Activated naive CD4-positive, alpha-beta T cell treated with anti-CD3 and anti-CD28 coated beads, Interleukin-2, amount 50 U/mL, for 72 hours (primary cell): ENCODE measurements at regions not wholly inside any gene's neighbourhood (a gene's known extent, or its start where the extent isn't known, plus 50 kb on each side); places are given as distances from the start of the nearest gene placed in this dataset.
"Not testable (repeated sequence)": the region's sequence is repeated elsewhere in the genome, so short reads cannot be mapped to it uniquely, and the experiment has no call there.

ENCODE experiments used
- ATAC-seq, 2 donors: fragments of 150-1000 bp; cut with Tn5 transposase; 2 replicates each; pipeline ENCODE4 v1.10.0; 2021; ENCODE audit warnings: mild to moderate bottlenecking in 2 of 2, moderate library complexity in 2 of 2
- DNase-seq, 2 donors: peaks; one replicate each; pipeline ENCODE4 v3.0.0; 2021 to 2022; ENCODE audit warnings: low spot score in 2 of 2
- H3K27ac Mint-ChIP-seq, 2 donors: one replicate each; pipeline ENCODE4 v1.8.0; 2022; ENCODE audit warnings: mild to moderate bottlenecking in 2 of 2, mixed read lengths in 2 of 2
- H3K36me3 Mint-ChIP-seq, 2 donors: one replicate each; pipeline ENCODE4 v1.8.0; 2022; ENCODE audit warnings: mixed read lengths in 2 of 2
- H3K9me3 Mint-ChIP-seq, 2 donors: one replicate each; pipeline ENCODE4 v1.8.0; 2022; ENCODE audit warnings: mixed read lengths in 2 of 2

GRCh38 chr9:107767711-107768110 is 278.1 kb upstream of the KLF4 start:
- Mint-ChIP-seq H3K36me3 (no peaks in the 10 kb centered on the region), H3K27ac (no peak overlapping the region), H3K9me3 (peaks cover 9 to 11% of the 10 kb centered on the region in 2 donors)
- no peak for ATAC-seq
- no peak for DNase-seq

- not testable (repeated sequence) for H3K36me3 Mint-ChIP-seq, DNase-seq, ATAC-seq, H3K27ac Mint-ChIP-seq
- H3K9me3 Mint-ChIP-seq, result peaks cover 11 to 12% of the 10 kb centered on the region in 2 donors
Observed at GRCh38 chr9:107763469-107763868, 273.9 kb upstream of the KLF4 start.

GRCh38 chr9:107761307-107761706 is 271.7 kb upstream of the KLF4 start:
- Mint-ChIP-seq H3K27ac (no peak overlapping the region), H3K9me3 (peaks cover 12 to 16% of the 10 kb centered on the region in 2 donors), H3K36me3 (no peaks in the 10 kb centered on the region)
- ATAC-seq (no peak), DNase-seq (no peak)

- Mint-ChIP-seq H3K27ac (no peak overlapping the region), H3K36me3 (no peaks in the 10 kb centered on the region), H3K9me3 (peaks cover 12 to 16% of the 10 kb centered on the region in 2 donors)
- no peak for DNase-seq
- ATAC-seq, result no peak
Observed at GRCh38 chr9:107760469-107761242, 271.1 kb upstream of the KLF4 start.

DNA sequence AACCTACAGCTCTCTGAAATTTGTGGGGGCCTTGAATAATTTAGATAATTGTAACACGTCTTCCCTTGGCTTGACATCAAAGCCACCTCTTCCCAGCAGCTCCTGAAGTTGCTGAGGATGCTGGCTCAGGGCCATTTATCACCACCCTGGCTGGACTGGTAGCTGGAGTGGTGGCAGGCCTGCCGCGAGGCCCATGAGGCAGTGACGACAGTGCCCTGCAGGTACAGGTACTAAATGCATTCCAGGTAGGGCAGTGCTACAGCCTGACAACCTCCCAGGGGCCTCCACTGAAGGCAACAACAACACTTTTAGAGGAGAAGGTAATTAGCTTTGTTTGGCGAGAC is 270.2 kb upstream of the KLF4 start:
- ATAC-seq (no peak), DNase-seq (no peak)
- H3K27ac Mint-ChIP-seq, result no peak overlapping the region
- no peaks in the 10 kb centered on the region for H3K36me3 Mint-ChIP-seq
- H3K9me3 Mint-ChIP-seq, result peaks cover 12 to 16% of the 10 kb centered on the region in 2 donors

GRCh38 chr9:107759009-107759822 is 269.6 kb upstream of the KLF4 start:
- ATAC-seq, result no peak
- H3K9me3 Mint-ChIP-seq, result peaks cover 9 to 15% of the 10 kb centered on the region in 2 donors
- no peaks in the 10 kb centered on the region for H3K36me3 Mint-ChIP-seq
- H3K27ac Mint-ChIP-seq, result no peak overlapping the region
- no peak for DNase-seq

- no peak for ATAC-seq
- no peak overlapping the region for H3K27ac Mint-ChIP-seq
- H3K36me3 Mint-ChIP-seq, result no peaks in the 10 kb centered on the region
- peaks cover 3 to 6% of the 10 kb centered on the region in 2 donors for H3K9me3 Mint-ChIP-seq
- DNase-seq, result no peak
Observed at GRCh38 chr9:107756091-107756490, 266.5 kb upstream of the KLF4 start.

GRCh38 chr9:107755246-107755645 is 265.7 kb upstream of the KLF4 start:
- Mint-ChIP-seq H3K36me3 (no peaks in the 10 kb centered on the region), H3K27ac (no peak overlapping the region), H3K9me3 (peaks cover 3 to 6% of the 10 kb centered on the region in 2 donors)
- no peak for ATAC-seq
- DNase-seq, result no peak

- H3K36me3 Mint-ChIP-seq, result no peaks in the 10 kb centered on the region
- peaks cover 0 to 3% of the 10 kb centered on the region in 2 donors for H3K9me3 Mint-ChIP-seq
- ATAC-seq (peak in 1 of 2 donors; percentile 57), DNase-seq (no peak)
- no peak overlapping the region for H3K27ac Mint-ChIP-seq
Observed at GRCh38 chr9:107751567-107752210, 262.1 kb upstream of the KLF4 start.

GRCh38 chr9:107750741-107751566 is 261.4 kb upstream of the KLF4 start:
- no peak for DNase-seq
- H3K36me3 Mint-ChIP-seq, result no peaks in the 10 kb centered on the region

GRCh38 chr9:107749787-107750444 is 260.3 kb upstream of the KLF4 start:
- H3K27ac Mint-ChIP-seq, result no peak overlapping the region
- ATAC-seq (no peak), DNase-seq (no peak)
- peaks cover 0 to 4% of the 10 kb centered on the region in 2 donors for H3K9me3 Mint-ChIP-seq
- no peaks in the 10 kb centered on the region for H3K36me3 Mint-ChIP-seq

More at GRCh38 chr9:107750741-107751566, 261.4 kb upstream of the KLF4 start:
- Mint-ChIP-seq H3K27ac (no peak overlapping the region), H3K9me3 (peaks cover 0 to 3% of the 10 kb centered on the region in 2 donors)
- no peak for ATAC-seq

DNA sequence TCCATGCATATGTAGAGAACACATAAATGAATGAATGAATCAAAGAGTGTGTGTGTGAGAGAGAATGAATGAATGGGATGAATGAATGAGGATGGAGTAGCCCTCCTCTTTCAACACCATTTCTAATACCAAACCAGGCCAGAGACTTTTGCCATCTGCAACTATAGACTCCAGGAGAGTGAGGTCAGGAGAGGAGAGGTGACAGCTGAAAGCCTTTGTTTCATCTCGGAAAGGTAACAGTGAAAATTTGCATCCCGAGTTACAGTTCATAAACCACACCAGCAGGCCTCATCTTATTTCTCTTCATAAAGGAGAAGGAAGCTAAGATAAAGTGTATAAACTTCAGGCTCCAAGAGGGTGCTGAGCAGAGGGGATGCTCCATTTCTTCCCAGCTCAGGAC is 255.3 kb upstream of the KLF4 start:
- no peak overlapping the region for H3K27ac Mint-ChIP-seq

DNA sequence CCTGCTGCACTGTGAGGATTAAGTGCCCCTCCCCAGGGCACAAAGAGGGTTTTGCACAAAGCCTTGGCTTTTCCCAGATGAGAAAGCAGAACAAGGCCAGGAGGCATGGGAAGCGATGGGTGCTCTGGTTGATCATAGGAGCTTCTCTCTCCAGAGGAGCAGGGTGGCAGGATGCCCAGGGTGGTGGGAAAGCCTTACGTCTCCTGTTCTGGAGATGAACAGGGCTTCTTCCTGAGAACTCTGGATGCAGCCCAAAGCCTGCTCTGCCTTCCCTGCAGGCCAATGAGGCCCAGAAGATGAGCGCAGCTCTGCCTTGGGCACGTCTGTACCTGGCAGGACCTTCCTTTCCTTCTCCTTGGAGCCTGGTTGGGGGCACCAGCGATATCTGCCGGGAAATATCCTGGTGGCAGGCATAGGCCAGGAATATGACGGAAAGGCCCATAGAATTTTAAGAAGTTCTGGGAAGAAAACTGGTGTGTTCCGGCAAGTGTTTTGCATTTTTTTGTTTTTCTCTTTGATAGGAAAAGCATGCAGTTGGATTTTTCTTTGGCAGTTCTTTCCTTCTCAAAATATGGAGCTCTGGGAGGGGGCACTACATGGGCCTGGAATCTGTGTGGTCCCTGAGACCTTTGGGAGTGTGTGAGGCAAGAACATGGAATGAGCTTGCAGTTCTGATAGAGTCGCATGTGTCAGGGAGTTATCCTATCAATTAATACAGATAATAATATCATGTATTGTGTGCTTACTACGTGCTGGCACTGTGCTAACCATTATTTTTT is 253.2 kb upstream of the KLF4 start:
- H3K27ac Mint-ChIP-seq, result no peak overlapping the region

More for the DNA sequence above, 255.3 kb upstream of the KLF4 start:
- H3K9me3 Mint-ChIP-seq, result peaks cover 0 to 10% of the 10 kb centered on the region in 2 donors
- DNase-seq (no peak), ATAC-seq (no peak)
- no peaks in the 10 kb centered on the region for H3K36me3 Mint-ChIP-seq

GRCh38 chr9:107740088-107740980 is 250.8 kb upstream of the KLF4 start:
- DNase-seq, result no peak
- no peak for ATAC-seq
- peaks cover 0 to 13% of the 10 kb centered on the region in 2 donors for H3K9me3 Mint-ChIP-seq

More for the DNA sequence above, 253.2 kb upstream of the KLF4 start:
- no peaks in the 10 kb centered on the region for H3K36me3 Mint-ChIP-seq
- DNase-seq, result no peak
- peaks cover 0 to 10% of the 10 kb centered on the region in 2 donors for H3K9me3 Mint-ChIP-seq
- no peak for ATAC-seq

More at GRCh38 chr9:107740088-107740980, 250.8 kb upstream of the KLF4 start:
- Mint-ChIP-seq H3K27ac (no peak overlapping the region), H3K36me3 (no peaks in the 10 kb centered on the region)
